Uterus (tissue), 2 donors: ENCODE measurements at regions not wholly inside any gene's neighbourhood (a gene's known extent, or its start where the extent isn't known, plus 50 kb on each side); places are given as distances from the start of the nearest gene placed in this dataset.

Source experiments
- CTCF ChIP-seq, 4 experiments: fragments of 200-600 bp in 2 of 4; fragments of 450-650 bp in 2 of 4; sonication (generic) in 2 of 4; IDR thresholded peaks; one replicate each; pipeline ENCODE4 v1.5.1; 2016 to 2019; ENCODE audit warnings: antibody characterized with exemption in 4 of 4, mild to moderate bottlenecking in 2 of 4, moderate library complexity in 1 of 4
- POLR2A ChIP-seq, 2 donors: fragments of 450-650 bp; IDR thresholded peaks; one replicate each; pipeline ENCODE4 v1.6.1; 2016; ENCODE audit warnings: antibody characterized with exemption in 2 of 2, mild to moderate bottlenecking in 1 of 2, moderate library complexity in 1 of 2

- TF ChIP-seq CTCF (IDR thresholded peaks at IDR 0.05): no peak
- no peak for TF ChIP-seq POLR2A (IDR thresholded peaks at IDR 0.05)
Measured at GRCh38 chr3:34934660-34935059, 704.7 kb upstream of the ARPP21 start.
